ENCODE measurements at regions not wholly inside any gene's neighbourhood (a gene's known extent, or its start where the extent isn't known, plus 50 kb on each side); places are given as distances from the start of the nearest gene placed in this dataset.

GRCh38 chr16:86751076-86752030, 173.0 kb downstream of the FOXL1 start:
- peak overlapping the region; percentile 69 for H3K27ac Mint-ChIP-seq
- TF ChIP-seq CTCF (IDR thresholded peaks at IDR 0.05): no peak

GRCh38 chr16:86752582-86753175, 174.3 kb downstream of the FOXL1 start:
- TF ChIP-seq CTCF (IDR thresholded peaks at IDR 0.05): no peak
- Mint-ChIP-seq H3K4me1 (peaks cover 43% of the 10 kb centered on the region), H3K27ac (peak overlapping the region; percentile 43), H3K36me3 (ENCODE audit: low read depth) (no peaks in the 10 kb centered on the region), H3K9me3 (no peaks in the 10 kb centered on the region), H3K4me3 (no peak overlapping the region), H3K27me3 (ENCODE audit: low read depth, poor library complexity) (peaks cover 11% of the 10 kb centered on the region)
- no peak for DNase-seq

More at GRCh38 chr16:86751076-86752030, 173.0 kb downstream of the FOXL1 start:
- DNase-seq: no peak
- H3K36me3 Mint-ChIP-seq (ENCODE audit: low read depth): no peaks in the 10 kb centered on the region
- no peaks in the 10 kb centered on the region for H3K9me3 Mint-ChIP-seq
- H3K27me3 Mint-ChIP-seq (ENCODE audit: low read depth, poor library complexity): peaks cover 15% of the 10 kb centered on the region
- peaks cover 38% of the 10 kb centered on the region for H3K4me1 Mint-ChIP-seq
- H3K4me3 Mint-ChIP-seq: no peak overlapping the region

- DNase-seq: no peak
These were observed 175.1 kb downstream of the FOXL1 start for GRCh38 chr16:86753399-86753798.

GRCh38 chr16:86755571-86756006, 177.2 kb downstream of the FOXL1 start:
- Mint-ChIP-seq H3K4me3 (no peak overlapping the region), H3K27me3 (ENCODE audit: low read depth, poor library complexity) (peaks cover 26% of the 10 kb centered on the region), H3K36me3 (ENCODE audit: low read depth) (no peaks in the 10 kb centered on the region), H3K4me1 (peaks cover 63% of the 10 kb centered on the region), H3K9me3 (no peaks in the 10 kb centered on the region), H3K27ac (no peak overlapping the region)
- DNase-seq: no peak
- no peak for TF ChIP-seq CTCF (IDR thresholded peaks at IDR 0.05)

More at GRCh38 chr16:86753399-86753798, 175.1 kb downstream of the FOXL1 start:
- H3K27ac Mint-ChIP-seq: no peak overlapping the region
- H3K27me3 Mint-ChIP-seq (ENCODE audit: low read depth, poor library complexity): peaks cover 9% of the 10 kb centered on the region
- H3K36me3 Mint-ChIP-seq (ENCODE audit: low read depth): no peaks in the 10 kb centered on the region
- no peaks in the 10 kb centered on the region for H3K9me3 Mint-ChIP-seq
- no peak for TF ChIP-seq CTCF (IDR thresholded peaks at IDR 0.05)
- H3K4me3 Mint-ChIP-seq: no peak overlapping the region
- H3K4me1 Mint-ChIP-seq: peaks cover 43% of the 10 kb centered on the region

- Mint-ChIP-seq H3K4me1 (peaks cover 63% of the 10 kb centered on the region), H3K9me3 (no peaks in the 10 kb centered on the region), H3K27ac (peak overlapping the region; percentile 15), H3K27me3 (ENCODE audit: low read depth, poor library complexity) (peaks cover 41% of the 10 kb centered on the region), H3K36me3 (ENCODE audit: low read depth) (no peaks in the 10 kb centered on the region), H3K4me3 (no peak overlapping the region)
- no peak for DNase-seq
- TF ChIP-seq CTCF (IDR thresholded peaks at IDR 0.05): no peak
These were observed 178.7 kb downstream of the FOXL1 start for GRCh38 chr16:86756882-86757703.

Measured in nephron progenitor cell (in vitro differentiated cells).